ENCODE measurements at regions not wholly inside any gene's neighbourhood (a gene's known extent, or its start where the extent isn't known, plus 50 kb on each side); places are given as distances from the start of the nearest gene placed in this dataset.

DNA sequence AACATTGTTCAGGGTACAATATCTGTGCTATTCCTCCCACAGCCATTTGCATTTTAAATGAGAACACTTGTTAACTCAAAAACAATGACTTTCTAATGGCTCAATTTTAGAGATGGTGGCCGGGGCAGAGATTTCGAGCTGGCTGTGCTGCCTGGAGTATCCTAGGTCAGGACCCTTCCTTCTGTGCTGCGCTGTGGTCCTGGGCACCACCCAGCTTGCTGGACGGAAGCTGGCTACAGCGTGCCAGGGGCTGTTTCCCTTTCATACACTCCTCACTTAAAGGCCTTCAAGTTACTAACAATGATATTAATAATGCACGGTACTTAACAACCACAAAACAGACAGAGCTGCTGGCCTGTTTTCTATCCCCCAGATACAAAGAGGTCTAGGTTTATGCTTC is 194.4 kb upstream of the CST7 start:
- DNase-seq: no peak
- Histone ChIP-seq H3K36me3 (no peaks in the 10 kb centered on the region), H3K4me3 (no peak overlapping the region), H3K27me3 (ENCODE audit: low read depth) (peaks cover 25% of the 10 kb centered on the region), H3K27ac (replicated peaks) (no peak overlapping the region), H3K9me3 (replicated peaks) (no peaks in the 10 kb centered on the region), H3K4me1 (no peaks in the 10 kb centered on the region)
- TF ChIP-seq, protein P1, sequence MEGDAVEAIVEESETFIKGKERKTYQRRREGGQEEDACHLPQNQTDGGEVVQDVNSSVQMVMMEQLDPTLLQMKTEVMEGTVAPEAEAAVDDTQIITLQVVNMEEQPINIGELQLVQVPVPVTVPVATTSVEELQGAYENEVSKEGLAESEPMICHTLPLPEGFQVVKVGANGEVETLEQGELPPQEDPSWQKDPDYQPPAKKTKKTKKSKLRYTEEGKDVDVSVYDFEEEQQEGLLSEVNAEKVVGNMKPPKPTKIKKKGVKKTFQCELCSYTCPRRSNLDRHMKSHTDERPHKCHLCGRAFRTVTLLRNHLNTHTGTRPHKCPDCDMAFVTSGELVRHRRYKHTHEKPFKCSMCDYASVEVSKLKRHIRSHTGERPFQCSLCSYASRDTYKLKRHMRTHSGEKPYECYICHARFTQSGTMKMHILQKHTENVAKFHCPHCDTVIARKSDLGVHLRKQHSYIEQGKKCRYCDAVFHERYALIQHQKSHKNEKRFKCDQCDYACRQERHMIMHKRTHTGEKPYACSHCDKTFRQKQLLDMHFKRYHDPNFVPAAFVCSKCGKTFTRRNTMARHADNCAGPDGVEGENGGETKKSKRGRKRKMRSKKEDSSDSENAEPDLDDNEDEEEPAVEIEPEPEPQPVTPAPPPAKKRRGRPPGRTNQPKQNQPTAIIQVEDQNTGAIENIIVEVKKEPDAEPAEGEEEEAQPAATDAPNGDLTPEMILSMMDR (IDR thresholded peaks at IDR 0.05; ENCODE audit: borderline replicate concordance): no peak
- intact Hi-C loops (cut with micrococcal nuclease): no loop called here

DNA sequence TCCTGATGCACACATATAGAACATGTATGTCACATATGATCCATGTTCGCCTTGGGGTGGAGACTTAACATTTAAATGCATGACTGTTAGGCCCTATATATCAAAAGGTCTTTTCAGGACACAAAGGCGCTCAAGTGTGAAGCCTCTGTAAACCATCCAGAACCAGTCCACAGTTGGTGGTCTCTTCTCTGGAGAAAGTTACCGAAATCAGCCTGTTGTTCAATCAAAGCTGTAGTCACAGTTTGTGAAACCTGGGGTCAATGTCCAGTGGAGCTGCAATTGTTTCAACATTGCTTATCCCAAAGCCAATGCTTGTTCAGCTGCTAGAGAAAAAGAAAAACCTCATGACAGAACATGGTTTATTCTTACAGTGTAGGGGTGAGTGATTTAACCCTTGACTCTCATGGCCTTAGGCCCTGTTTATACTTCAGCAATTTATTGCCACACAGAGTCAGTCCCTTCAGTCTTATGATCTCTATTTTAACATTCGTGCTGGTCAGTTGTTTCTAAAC is 193.6 kb upstream of the CST7 start:
- Histone ChIP-seq H3K4me1 (no peaks in the 10 kb centered on the region), H3K27ac (replicated peaks) (no peak overlapping the region), H3K27me3 (ENCODE audit: low read depth) (peaks cover 25% of the 10 kb centered on the region), H3K9me3 (replicated peaks) (peaks cover 6% of the 10 kb centered on the region), H3K4me3 (no peak overlapping the region), H3K36me3 (no peaks in the 10 kb centered on the region)
- intact Hi-C loops (cut with micrococcal nuclease): no loop called here
- TF ChIP-seq, protein P1 (IDR thresholded peaks at IDR 0.05; ENCODE audit: borderline replicate concordance): no peak
- no peak for DNase-seq

DNA sequence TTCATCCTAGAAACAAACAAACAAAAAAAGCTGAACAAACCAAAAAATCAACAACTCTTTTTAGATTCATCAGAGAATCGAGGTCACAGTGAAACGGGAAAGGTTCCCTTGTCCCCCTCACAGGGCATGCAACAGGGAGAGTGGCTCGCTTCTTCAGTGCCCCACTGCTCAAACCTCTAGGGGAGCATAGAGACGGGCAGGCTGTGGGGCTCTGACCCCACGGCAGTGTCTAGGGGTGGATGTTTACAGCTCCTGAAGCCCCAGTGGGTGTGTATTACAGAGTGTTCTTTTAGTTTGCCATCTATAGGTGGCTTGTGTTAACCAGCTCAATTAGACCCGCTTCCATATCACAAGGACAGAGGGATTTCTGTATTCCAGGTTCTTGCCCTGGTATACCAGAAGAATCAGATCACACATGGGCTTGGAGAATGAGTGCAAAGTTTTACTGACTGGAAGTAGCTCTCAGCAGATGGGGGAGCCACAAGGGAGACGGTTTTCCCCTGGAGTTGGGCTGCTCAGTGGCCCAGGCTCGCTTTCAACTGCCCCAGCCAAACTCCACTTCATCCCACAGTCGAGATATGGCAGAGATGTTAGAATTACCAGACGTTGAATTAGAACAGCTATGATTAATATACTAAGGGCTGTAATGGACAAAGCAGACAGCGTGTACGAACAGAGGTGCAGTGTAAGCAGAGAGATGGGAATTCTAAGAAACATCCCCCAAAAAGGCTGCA is 192.6 kb upstream of the CST7 start:
- intact Hi-C loops (cut with micrococcal nuclease): no loop called here
- DNase-seq: no peak
- TF ChIP-seq, protein P1 (IDR thresholded peaks at IDR 0.05; ENCODE audit: borderline replicate concordance): no peak
- H3K36me3 ChIP-seq: no peaks in the 10 kb centered on the region
- H3K27me3 ChIP-seq (ENCODE audit: low read depth): peaks cover 25% of the 10 kb centered on the region
- no peak overlapping the region for H3K4me3 ChIP-seq
- peaks cover 16% of the 10 kb centered on the region for H3K9me3 ChIP-seq (replicated peaks)
- no peaks in the 10 kb centered on the region for H3K4me1 ChIP-seq
- H3K27ac ChIP-seq (replicated peaks): no peak overlapping the region

DNA sequence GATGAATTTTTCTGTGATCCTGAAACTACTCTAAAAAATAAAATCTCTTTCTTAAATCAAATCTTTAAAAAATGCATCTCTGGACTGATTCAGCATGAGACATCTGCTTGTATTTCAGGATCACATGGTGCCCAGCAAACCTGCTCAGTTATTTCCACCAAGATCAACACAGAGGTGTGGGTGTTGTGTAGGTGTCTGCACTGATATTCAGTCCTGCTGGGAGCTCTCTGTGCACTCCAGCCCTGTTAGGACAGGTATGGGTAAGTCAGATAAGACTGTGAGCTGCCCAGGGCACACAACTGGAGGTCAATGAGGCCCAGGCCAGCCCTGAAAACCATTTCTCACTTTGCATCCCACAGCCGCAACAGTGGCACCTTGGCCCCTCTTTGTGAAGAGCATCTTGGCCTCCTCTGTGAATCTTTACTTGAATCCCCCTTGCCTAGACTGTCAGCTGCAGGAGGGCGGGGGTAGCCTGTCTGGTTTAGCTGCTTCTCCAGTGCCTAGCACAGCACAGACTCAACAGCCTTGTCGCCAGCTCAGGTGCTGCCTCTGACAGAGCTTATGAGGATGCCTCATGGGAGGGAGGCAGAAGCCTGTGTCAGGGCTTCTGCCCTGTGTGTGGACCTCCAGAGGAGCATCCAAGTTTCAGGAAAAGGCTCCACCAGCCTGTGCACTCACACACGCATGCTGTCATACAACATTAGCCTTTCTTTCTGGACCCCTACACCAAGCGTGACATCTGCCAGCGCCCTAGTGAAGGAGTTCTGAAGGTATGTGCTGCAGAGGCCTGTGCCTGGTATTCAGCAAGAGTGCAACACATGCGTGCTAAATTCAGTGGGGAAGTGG is 187.6 kb upstream of the CST7 start:
- Histone ChIP-seq H3K36me3 (no peaks in the 10 kb centered on the region), H3K9me3 (replicated peaks) (peaks cover 17% of the 10 kb centered on the region), H3K4me1 (no peaks in the 10 kb centered on the region), H3K4me3 (no peak overlapping the region), H3K27me3 (ENCODE audit: low read depth) (peaks cover 48% of the 10 kb centered on the region), H3K27ac (replicated peaks) (no peak overlapping the region)
- TF ChIP-seq, protein P1 (IDR thresholded peaks at IDR 0.05; ENCODE audit: borderline replicate concordance): no peak
- no peak for DNase-seq
- intact Hi-C loops (cut with micrococcal nuclease): no loop called here

DNA sequence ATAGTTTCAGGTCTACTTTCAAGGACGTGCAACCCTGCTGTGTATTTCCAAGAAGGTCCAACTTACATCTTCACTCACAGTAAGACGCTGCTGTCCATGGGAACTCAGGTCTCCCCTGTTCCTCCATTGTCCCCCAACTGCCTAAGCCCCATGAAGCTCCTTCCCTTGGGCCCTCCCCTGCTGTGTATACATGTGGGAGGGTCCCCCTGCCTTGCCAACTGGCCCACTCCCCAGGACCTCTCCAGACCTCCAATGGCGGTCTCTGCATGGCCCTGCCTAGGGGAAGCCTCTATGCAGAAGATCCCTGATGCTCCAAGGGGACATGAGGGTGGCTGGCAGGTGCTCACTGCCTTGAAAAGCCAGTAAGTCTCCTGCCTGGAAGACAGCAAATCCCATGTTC is 186.7 kb upstream of the CST7 start:
- no peaks in the 10 kb centered on the region for H3K36me3 ChIP-seq
- H3K9me3 ChIP-seq (replicated peaks): peaks cover 17% of the 10 kb centered on the region
- TF ChIP-seq, protein P1 (IDR thresholded peaks at IDR 0.05; ENCODE audit: borderline replicate concordance): no peak
- intact Hi-C loops (cut with micrococcal nuclease): no loop called here
- no peak overlapping the region for H3K4me3 ChIP-seq
- DNase-seq: no peak
- no peaks in the 10 kb centered on the region for H3K4me1 ChIP-seq
- no peak overlapping the region for H3K27ac ChIP-seq (replicated peaks)
- peaks cover 51% of the 10 kb centered on the region for H3K27me3 ChIP-seq (ENCODE audit: low read depth)

All from left ventricle myocardium inferior (tissue), 1 donor.